Tibial nerve (tissue), 4 donors: ENCODE measurements at regions not wholly inside any gene's neighbourhood (a gene's known extent, or its start where the extent isn't known, plus 50 kb on each side); places are given as distances from the start of the nearest gene placed in this dataset.

Experiments
- EP300 ChIP-seq, 2 donors: sonication (generic); formaldehyde crosslinking; IDR thresholded peaks; one replicate each; pipeline ENCODE4 v1.6.1; 2017; ENCODE audit warnings: antibody characterized with exemption in 2 of 2, mild to moderate bottlenecking in 1 of 2
- POLR2A ChIP-seq, 2 donors: fragments of 450-650 bp; IDR thresholded peaks; one replicate each; pipeline ENCODE4 v1.6.1; 2017; ENCODE audit warnings: antibody characterized with exemption in 2 of 2, mild to moderate bottlenecking in 2 of 2, moderate library complexity in 2 of 2
- TF ChIP-seq, protein P1 (sequence below), 5 experiments: fragments of 200-600 bp in 3 of 5; fragments of 450-650 bp in 2 of 5; sonication (generic) in 3 of 5; IDR thresholded peaks; one replicate each; pipeline ENCODE4 v1.5.1; 2016 to 2019; ENCODE audit warnings: antibody characterized with exemption in 5 of 5, mild to moderate bottlenecking in 3 of 5, moderate library complexity in 2 of 5

DNA sequence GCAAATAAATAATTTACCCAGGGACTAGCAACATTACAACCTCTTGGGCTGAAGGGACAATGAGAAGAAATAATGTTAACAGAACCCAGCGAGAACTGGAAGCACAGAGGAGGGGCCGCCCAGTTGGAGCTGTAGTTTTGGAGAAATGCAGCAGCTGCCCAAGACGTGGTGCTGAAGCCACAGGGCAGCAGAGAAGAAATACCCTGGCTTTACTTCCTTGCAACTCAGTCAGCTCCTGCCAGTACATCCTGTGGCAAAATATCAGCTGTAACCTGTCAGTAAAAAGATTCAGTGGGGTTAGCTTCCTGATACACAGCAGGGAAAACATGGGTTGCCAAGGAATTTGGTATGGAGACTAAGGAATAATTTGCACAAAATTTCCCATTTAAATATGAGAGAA is 283.6 kb upstream of the USP25 start:
- TF ChIP-seq, protein P1, sequence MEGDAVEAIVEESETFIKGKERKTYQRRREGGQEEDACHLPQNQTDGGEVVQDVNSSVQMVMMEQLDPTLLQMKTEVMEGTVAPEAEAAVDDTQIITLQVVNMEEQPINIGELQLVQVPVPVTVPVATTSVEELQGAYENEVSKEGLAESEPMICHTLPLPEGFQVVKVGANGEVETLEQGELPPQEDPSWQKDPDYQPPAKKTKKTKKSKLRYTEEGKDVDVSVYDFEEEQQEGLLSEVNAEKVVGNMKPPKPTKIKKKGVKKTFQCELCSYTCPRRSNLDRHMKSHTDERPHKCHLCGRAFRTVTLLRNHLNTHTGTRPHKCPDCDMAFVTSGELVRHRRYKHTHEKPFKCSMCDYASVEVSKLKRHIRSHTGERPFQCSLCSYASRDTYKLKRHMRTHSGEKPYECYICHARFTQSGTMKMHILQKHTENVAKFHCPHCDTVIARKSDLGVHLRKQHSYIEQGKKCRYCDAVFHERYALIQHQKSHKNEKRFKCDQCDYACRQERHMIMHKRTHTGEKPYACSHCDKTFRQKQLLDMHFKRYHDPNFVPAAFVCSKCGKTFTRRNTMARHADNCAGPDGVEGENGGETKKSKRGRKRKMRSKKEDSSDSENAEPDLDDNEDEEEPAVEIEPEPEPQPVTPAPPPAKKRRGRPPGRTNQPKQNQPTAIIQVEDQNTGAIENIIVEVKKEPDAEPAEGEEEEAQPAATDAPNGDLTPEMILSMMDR (IDR thresholded peaks at IDR 0.05), result no peak
- TF ChIP-seq EP300 (IDR thresholded peaks at IDR 0.05), result no peak
- no peak for TF ChIP-seq POLR2A (IDR thresholded peaks at IDR 0.05)
